ENCODE measurements at regions not wholly inside any gene's neighbourhood (a gene's known extent, or its start where the extent isn't known, plus 50 kb on each side); places are given as distances from the start of the nearest gene placed in this dataset.

DNA sequence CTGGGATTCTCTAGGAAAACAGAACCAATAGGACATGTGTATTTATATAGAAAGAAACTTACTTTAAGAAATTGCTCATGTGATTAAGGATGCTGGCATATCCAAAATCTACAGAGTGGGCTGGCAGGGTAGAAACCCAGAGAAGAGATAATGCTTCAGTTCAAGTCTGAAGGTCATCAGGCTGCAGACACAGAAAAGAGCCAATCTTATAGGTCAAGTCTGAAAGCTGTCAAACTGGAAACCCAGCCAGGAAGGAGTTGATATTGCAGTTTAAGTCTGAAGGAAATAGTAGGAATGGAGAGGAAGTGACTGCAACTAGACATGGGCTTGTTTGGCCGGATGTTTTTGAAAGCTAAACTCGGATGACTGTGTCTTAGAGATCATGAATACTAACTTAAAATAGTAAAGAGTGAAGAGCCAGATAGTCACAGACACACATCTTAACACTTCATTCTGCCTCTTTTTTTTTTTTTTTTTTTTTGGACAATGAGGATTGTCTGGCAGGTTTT, 125.3 kb upstream of the GPC6 start:
- TF ChIP-seq, protein P1, sequence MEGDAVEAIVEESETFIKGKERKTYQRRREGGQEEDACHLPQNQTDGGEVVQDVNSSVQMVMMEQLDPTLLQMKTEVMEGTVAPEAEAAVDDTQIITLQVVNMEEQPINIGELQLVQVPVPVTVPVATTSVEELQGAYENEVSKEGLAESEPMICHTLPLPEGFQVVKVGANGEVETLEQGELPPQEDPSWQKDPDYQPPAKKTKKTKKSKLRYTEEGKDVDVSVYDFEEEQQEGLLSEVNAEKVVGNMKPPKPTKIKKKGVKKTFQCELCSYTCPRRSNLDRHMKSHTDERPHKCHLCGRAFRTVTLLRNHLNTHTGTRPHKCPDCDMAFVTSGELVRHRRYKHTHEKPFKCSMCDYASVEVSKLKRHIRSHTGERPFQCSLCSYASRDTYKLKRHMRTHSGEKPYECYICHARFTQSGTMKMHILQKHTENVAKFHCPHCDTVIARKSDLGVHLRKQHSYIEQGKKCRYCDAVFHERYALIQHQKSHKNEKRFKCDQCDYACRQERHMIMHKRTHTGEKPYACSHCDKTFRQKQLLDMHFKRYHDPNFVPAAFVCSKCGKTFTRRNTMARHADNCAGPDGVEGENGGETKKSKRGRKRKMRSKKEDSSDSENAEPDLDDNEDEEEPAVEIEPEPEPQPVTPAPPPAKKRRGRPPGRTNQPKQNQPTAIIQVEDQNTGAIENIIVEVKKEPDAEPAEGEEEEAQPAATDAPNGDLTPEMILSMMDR (IDR thresholded peaks at IDR 0.05; ENCODE audit: control insufficient read depth, extremely low read depth, insufficient read depth): no peak

DNA sequence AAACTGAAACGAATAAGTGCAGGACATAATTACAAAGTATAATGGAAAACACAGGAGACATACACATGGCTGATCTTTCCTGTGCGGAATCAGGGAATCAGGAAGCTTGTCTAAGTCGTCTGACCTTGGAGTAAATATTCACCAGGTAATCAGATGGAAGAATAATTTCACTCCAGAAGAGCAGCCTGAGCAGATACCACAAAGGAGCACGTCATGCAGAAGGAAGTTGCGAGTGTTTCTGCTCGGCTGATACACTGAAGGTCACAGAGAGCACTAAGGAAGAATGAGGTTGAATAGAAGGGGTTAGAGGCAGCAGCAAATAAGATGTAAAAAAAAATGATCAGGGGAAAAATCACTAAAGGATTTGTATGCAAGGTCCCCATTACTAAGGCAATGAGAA, 122.3 kb upstream of the GPC6 start:
- no peak for DNase-seq (ENCODE audit: low read depth)
- TF ChIP-seq, protein P1 (IDR thresholded peaks at IDR 0.05; ENCODE audit: control insufficient read depth, extremely low read depth, insufficient read depth): no peak
- H3K4me3 ChIP-seq (ENCODE audit: low read depth, low read length): no peak overlapping the region

More for the DNA sequence above, 125.3 kb upstream of the GPC6 start:
- no peak overlapping the region for H3K4me3 ChIP-seq (ENCODE audit: low read depth, low read length)
- no peak for DNase-seq (ENCODE audit: low read depth)

DNA sequence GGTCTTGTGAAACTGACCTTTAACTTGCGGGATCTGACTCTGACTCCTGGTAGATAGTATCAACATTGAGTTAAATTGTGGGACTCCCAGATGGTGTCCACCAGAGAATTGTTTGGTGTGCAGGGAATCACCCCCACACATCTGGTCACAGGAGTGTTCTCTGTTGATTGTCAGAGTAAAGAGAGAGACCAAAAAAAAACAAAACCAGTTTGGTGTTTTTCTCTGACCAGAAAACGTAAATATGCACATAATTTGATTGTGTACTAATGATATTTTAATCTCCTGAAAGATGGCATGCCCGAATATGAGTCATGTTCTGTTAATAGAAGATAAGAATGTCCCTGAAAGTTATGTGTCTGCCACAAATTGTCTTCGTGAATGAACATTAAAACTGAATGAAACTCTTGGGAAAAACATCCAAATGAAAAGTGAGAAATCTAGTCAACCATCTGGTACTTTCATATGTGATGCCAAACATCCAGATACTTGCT, 118.5 kb upstream of the GPC6 start:
- no peak overlapping the region for H3K4me3 ChIP-seq (ENCODE audit: low read depth, low read length)
- DNase-seq (ENCODE audit: low read depth): no peak
- TF ChIP-seq, protein P1 (IDR thresholded peaks at IDR 0.05; ENCODE audit: control insufficient read depth, extremely low read depth, insufficient read depth): no peak

DNA sequence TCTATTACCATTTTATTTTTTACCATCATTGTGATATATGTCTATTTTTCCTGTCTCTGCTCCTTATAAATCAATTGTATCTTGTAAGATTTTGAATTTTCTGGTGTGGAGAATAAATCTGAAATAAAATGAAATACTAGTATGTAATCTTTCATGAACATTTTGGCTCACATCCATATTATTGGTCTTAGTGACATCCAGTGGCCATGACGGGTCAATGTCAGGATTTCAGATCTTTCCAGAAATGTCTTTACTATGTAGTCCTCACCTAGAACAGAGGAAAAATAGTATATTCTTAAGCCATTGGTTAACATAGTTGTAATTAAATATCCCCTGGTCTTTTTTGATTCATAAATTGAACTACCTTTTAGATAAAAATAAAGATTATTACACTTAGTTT, 109.8 kb upstream of the GPC6 start:
- DNase-seq (ENCODE audit: low read depth): no peak
- H3K4me3 ChIP-seq (ENCODE audit: low read depth, low read length): no peak overlapping the region
- TF ChIP-seq, protein P1 (IDR thresholded peaks at IDR 0.05; ENCODE audit: control insufficient read depth, extremely low read depth, insufficient read depth): 0 out of 2 replicates have a peak, but pooled peaks have one; percentile 15

DNA sequence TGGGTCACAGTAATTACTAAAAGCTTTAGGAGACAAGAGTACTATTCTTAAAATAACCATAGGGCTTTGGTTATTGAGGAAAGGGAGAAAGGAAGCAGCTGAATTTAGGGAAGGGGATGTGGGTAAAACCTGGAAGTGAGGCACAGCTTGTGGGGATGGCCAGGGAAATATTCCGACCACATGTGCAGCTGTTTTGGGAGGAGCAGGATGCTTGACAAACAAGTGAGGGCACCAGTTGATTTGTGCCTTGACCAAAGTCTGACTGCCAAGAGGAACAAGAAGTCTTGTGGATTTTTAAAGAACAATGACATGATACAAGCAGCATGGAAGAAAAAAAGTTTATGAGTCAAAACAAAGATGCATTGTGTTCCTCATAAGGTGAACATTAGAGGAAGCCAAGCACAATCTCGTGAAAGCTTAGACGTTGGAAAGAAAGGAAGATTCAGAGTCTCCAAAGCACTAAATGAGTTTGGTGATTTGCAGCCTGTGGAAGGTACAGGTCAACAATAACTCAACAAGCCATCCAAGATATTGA, 108.5 kb upstream of the GPC6 start:
- no peak overlapping the region for H3K4me3 ChIP-seq (ENCODE audit: low read depth, low read length)
- TF ChIP-seq, protein P1 (IDR thresholded peaks at IDR 0.05; ENCODE audit: control insufficient read depth, extremely low read depth, insufficient read depth): no peak
- peak; percentile 34 for DNase-seq (ENCODE audit: low read depth)

DNA sequence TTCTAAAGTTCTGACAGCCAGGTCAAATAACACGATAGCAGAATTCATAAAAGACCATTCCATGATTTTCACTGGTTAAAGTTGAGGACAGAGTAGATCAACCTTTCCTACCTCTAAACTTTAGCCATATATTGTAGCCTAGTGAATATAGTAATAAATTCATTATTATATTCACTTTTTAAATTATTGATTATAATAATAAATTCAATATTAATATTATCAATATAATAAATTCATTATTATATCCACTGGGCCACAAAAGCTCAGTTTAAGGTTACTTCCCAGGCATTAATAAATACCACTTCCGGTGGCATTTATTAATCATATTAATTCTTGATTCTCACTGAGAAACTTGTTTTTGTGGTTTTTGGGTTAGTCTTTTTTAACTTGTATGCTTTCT, 85.7 kb upstream of the GPC6 start:
- no peak overlapping the region for H3K4me3 ChIP-seq (ENCODE audit: low read depth, low read length)
- DNase-seq (ENCODE audit: low read depth): no peak
- TF ChIP-seq, protein P1 (IDR thresholded peaks at IDR 0.05; ENCODE audit: control insufficient read depth, extremely low read depth, insufficient read depth): no peak

DNA sequence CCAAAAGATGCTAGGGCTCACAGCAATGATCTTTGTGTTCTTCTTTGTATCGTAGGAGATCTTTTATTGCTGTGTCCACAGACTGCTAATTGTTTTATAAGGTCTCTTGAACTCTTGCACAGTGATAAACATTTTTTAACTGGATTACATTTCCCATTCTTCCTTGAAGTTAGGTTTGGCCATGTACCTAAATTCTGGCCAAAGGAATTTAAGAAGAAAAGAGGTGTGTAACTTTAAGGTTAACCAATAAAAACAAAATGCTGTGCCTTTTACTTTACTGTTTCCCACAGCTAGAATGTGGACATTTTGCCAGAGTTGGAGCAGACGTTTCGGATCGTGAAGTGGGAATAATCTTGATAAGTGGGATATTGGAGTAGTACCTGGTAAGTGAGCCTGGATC, 82.6 kb upstream of the GPC6 start:
- TF ChIP-seq, protein P1 (IDR thresholded peaks at IDR 0.05; ENCODE audit: control insufficient read depth, extremely low read depth, insufficient read depth): no peak
- H3K4me3 ChIP-seq (ENCODE audit: low read depth, low read length): no peak overlapping the region
- DNase-seq (ENCODE audit: low read depth): peak; percentile 50

Measured in LNCaP clone FGC (cell line).